MM.1S (cell line): ENCODE measurements at regions not wholly inside any gene's neighbourhood (a gene's known extent, or its start where the extent isn't known, plus 50 kb on each side); places are given as distances from the start of the nearest gene placed in this dataset.

Source experiments
- DNase-seq: peaks from one replicate; pipeline ENCODE4 v3.0.0-alpha.2; 2015
- H2AFZ ChIP-seq: fragments of 300-600 bp; sonication (generic); 2 replicates; pipeline ENCODE4 v1.6.0; 2016; ENCODE audit warnings: antibody characterized with exemption, low read length
- H3F3A ChIP-seq: fragments of 300-600 bp; sonication (generic); 2 replicates; pipeline ENCODE4 v1.6.1; 2016; ENCODE audit warnings: mild to moderate bottlenecking, antibody characterized with exemption, low read length, moderate library complexity, mixed read lengths; ENCODE audit not compliant: insufficient read depth
- H3K27ac ChIP-seq: fragments of 300-600 bp; sonication (generic); 2 replicates; pipeline ENCODE4 v1.5.1; 2016; ENCODE audit warnings: mild to moderate bottlenecking, low read length
- H3K27me3 ChIP-seq: fragments of 300-600 bp; sonication (generic); replicated peaks from 2 replicates; pipeline ENCODE4 v1.6.0; 2016; ENCODE audit warnings: low read length; ENCODE audit not compliant: insufficient read depth
- H3K36me3 ChIP-seq: fragments of 300-600 bp; sonication (generic); replicated peaks from 2 replicates; pipeline ENCODE4 v1.6.1; 2016; ENCODE audit warnings: mild to moderate bottlenecking, low read length, mixed read lengths; ENCODE audit not compliant: insufficient read depth
- H3K4me1 ChIP-seq: fragments of 300-600 bp; sonication (generic); 2 replicates; pipeline ENCODE4 v1.6.1; 2016; ENCODE audit warnings: low read length, mixed read lengths
- H3K4me2 ChIP-seq: fragments of 300-600 bp; sonication (generic); 2 replicates; pipeline ENCODE4 v1.6.0; 2016; ENCODE audit warnings: low read depth, low read length
- H3K4me3 ChIP-seq: fragments of 300-600 bp; sonication (generic); 2 replicates; pipeline ENCODE4 v1.5.1; 2016; ENCODE audit warnings: low read length, mixed read lengths
- H3K79me2 ChIP-seq: fragments of 300-600 bp; sonication (generic); 2 replicates; pipeline ENCODE4 v1.6.1; 2016; ENCODE audit warnings: mixed run types, low read length, mixed read lengths
- H3K9ac ChIP-seq: fragments of 300-600 bp; sonication (generic); 2 replicates; pipeline ENCODE4 v1.6.1; 2016; ENCODE audit warnings: low read length, mixed read lengths
- H3K9me2 ChIP-seq: fragments of 300-600 bp; sonication (generic); replicated peaks from 2 replicates; pipeline ENCODE4 v1.6.1; 2016; ENCODE audit warnings: mild to moderate bottlenecking, low read length, mixed read lengths; ENCODE audit not compliant: insufficient read depth
- H3K9me3 ChIP-seq: fragments of 300-600 bp; sonication (generic); replicated peaks from 2 replicates; pipeline ENCODE4 v1.6.1; 2016; ENCODE audit warnings: mild to moderate bottlenecking, low read length, mixed read lengths; ENCODE audit not compliant: insufficient read depth
- H4K20me1 ChIP-seq: fragments of 300-600 bp; sonication (generic); 2 replicates; pipeline ENCODE4 v1.6.1; 2016; ENCODE audit warnings: mild to moderate bottlenecking, low read length, moderate library complexity, mixed read lengths; ENCODE audit not compliant: insufficient read depth
- CTCF ChIP-seq: fragments of 300-600 bp; sonication (generic); IDR thresholded peaks from 2 replicates; pipeline ENCODE4 v1.5.1; 2016; ENCODE audit warnings: antibody characterized with exemption, low read length, mixed read lengths
- EZH2 ChIP-seq: fragments of 300-600 bp; sonication (generic); optimal IDR thresholded peaks from 2 replicates; pipeline ENCODE3; 2017; ENCODE audit warnings: low read depth, mild to moderate bottlenecking, antibody characterized with exemption, low read length, mixed read lengths
- EZH2phosphoT487 ChIP-seq: fragments of 300-600 bp; sonication (generic); IDR thresholded peaks from 2 replicates; pipeline ENCODE4 v1.6.1; 2018; ENCODE audit warnings: antibody characterized with exemption, low read length

GRCh38 chr6:55994531-55994930 is 119.1 kb upstream of the BMP5 start:
- Histone ChIP-seq H3F3A (no peaks in the 10 kb centered on the region), H3K27ac (no peak overlapping the region), H3K79me2 (no peaks in the 10 kb centered on the region), H3K36me3 (no peaks in the 10 kb centered on the region), H3K27me3 (no peaks in the 10 kb centered on the region), H3K9me2 (no peaks in the 10 kb centered on the region), H3K4me1 (no peaks in the 10 kb centered on the region), H3K9ac (no peak overlapping the region), H3K9me3 (no peaks in the 10 kb centered on the region), H2AFZ (no peak overlapping the region), H3K4me3 (no peak overlapping the region), H3K4me2 (no peak overlapping the region), H4K20me1 (no peaks in the 10 kb centered on the region)
- no peak for DNase-seq
- TF ChIP-seq CTCF (no peak), EZH2phosphoT487 (no peak), EZH2 (no peak)

GRCh38 chr6:55993418-55993817 is 118.0 kb upstream of the BMP5 start:
- no peak overlapping the region for H2AFZ ChIP-seq
- DNase-seq: no peak
- TF ChIP-seq EZH2 (no peak), EZH2phosphoT487 (no peak), CTCF (no peak)
- no peaks in the 10 kb centered on the region for H3K27me3 ChIP-seq
- H3K9ac ChIP-seq: no peak overlapping the region
- H3F3A ChIP-seq: no peaks in the 10 kb centered on the region
- H3K79me2 ChIP-seq: no peaks in the 10 kb centered on the region
- no peaks in the 10 kb centered on the region for H3K36me3 ChIP-seq
- H3K9me3 ChIP-seq: no peaks in the 10 kb centered on the region
- no peaks in the 10 kb centered on the region for H3K9me2 ChIP-seq
- H4K20me1 ChIP-seq: no peaks in the 10 kb centered on the region
- no peak overlapping the region for H3K27ac ChIP-seq
- H3K4me1 ChIP-seq: no peaks in the 10 kb centered on the region
- H3K4me3 ChIP-seq: no peak overlapping the region
- no peak overlapping the region for H3K4me2 ChIP-seq

- TF ChIP-seq EZH2: no peak
- no peak for TF ChIP-seq EZH2phosphoT487
- no peak for TF ChIP-seq CTCF
- H3F3A ChIP-seq: no peaks in the 10 kb centered on the region
- no peaks in the 10 kb centered on the region for H4K20me1 ChIP-seq
- no peaks in the 10 kb centered on the region for H3K9me2 ChIP-seq
- H3K27me3 ChIP-seq: no peaks in the 10 kb centered on the region
- no peak overlapping the region for H3K4me2 ChIP-seq
- no peak overlapping the region for H3K4me3 ChIP-seq
- DNase-seq: no peak
- no peak overlapping the region for H3K9ac ChIP-seq
- no peak overlapping the region for H2AFZ ChIP-seq
- no peaks in the 10 kb centered on the region for H3K36me3 ChIP-seq
- no peak overlapping the region for H3K27ac ChIP-seq
- no peaks in the 10 kb centered on the region for H3K9me3 ChIP-seq
- H3K79me2 ChIP-seq: no peaks in the 10 kb centered on the region
- no peaks in the 10 kb centered on the region for H3K4me1 ChIP-seq
Measured at GRCh38 chr6:55992546-55992945, 117.2 kb upstream of the BMP5 start.
